HepG2 (cell line): ENCODE measurements at regions not wholly inside any gene's neighbourhood (a gene's known extent, or its start where the extent isn't known, plus 50 kb on each side); places are given as distances from the start of the nearest gene placed in this dataset.

Source experiments
- ATAC-seq: fragments of 200-7000 bp; cut with Tn5 transposase; 3 replicates; pipeline ENCODE4 v1.9.1; 2020; ENCODE audit warnings: mild to moderate bottlenecking, moderate library complexity
- BruUV-seq: library from RNA; stranded (reverse); fragments of 400-500 nt; replicated peaks from 2 replicates; lab custom pipeline; 2021; lab: Mats Ljungman, UMichigan
- CTCF ChIA-PET: fragments of 300-600 bp; formaldehyde crosslinking; extraction: SDS; loops from one replicate; lab custom pipeline; 2021; ENCODE audit warnings: low total read pairs, inconsistent platforms, low intra/inter-chr PET ratio; lab: Yijun Ruan, JAX
- POLR2A ChIA-PET: fragments of 350-600 bp; sonication (Branson Sonifier 250); formaldehyde crosslinking; loops from one replicate; lab custom pipeline; 2020; ENCODE audit warnings: antibody characterized with exemption, inconsistent platforms; lab: Yijun Ruan, JAX
- DNase-seq: peaks from one replicate; pipeline ENCODE4 v3.0.0-alpha.2; 2015; ENCODE audit warnings: low spot score
- FAIRE-seq: peaks from 3 replicates; lab custom pipeline; 2011; peaks lifted over from hg19 to GRCh38; lab: Jason Lieb, UNC
- H2AFZ ChIP-seq: one replicate; pipeline ENCODE4 v1.6.1; 2011; ENCODE audit warnings: low read length, inconsistent platforms
- H3K27ac ChIP-seq: fragments of 300-600 bp; 3 replicates; pipeline ENCODE4 v1.8.0; 2011; ENCODE audit warnings: mixed run types, mild to moderate bottlenecking, mixed read lengths, low read length, inconsistent platforms; ENCODE audit not compliant: insufficient read depth; ENCODE audit errors: extremely low read length
- H3K27me3 ChIP-seq, 2 experiments: fragments of 200-600 bp in 1 of 2; 2 replicates in 1 of 2; 3 replicates in 1 of 2; pipeline versions ENCODE4 v1.6.0 to v1.8.0; 2011; ENCODE audit warnings: low read length in 2 of 2, mild to moderate bottlenecking in 2 of 2, moderate library complexity in 2 of 2, inconsistent platforms in 1 of 2; ENCODE audit not compliant: insufficient read depth in 2 of 2, control insufficient read depth in 1 of 2
- H3K36me3 ChIP-seq, 2 experiments: fragments of 200-600 bp in 1 of 2; replicated peaks in 1 of 2; 2 replicates in 1 of 2; 3 replicates in 1 of 2; pipeline versions ENCODE4 v1.5.1 to v1.8.0; 2011; ENCODE audit warnings: low read length in 2 of 2, inconsistent platforms in 1 of 2; ENCODE audit not compliant: insufficient read depth in 2 of 2, control insufficient read depth in 1 of 2
- H3K4me1 ChIP-seq: 2 replicates; pipeline ENCODE4 v1.5.1; 2012; ENCODE audit warnings: low read length, inconsistent platforms; ENCODE audit not compliant: insufficient read depth
- H3K4me2 ChIP-seq: 2 replicates; pipeline ENCODE4 v1.6.0; 2011; ENCODE audit warnings: low read depth, low read length, inconsistent platforms
- H3K4me3 ChIP-seq, 3 experiments: fragments of 200-600 bp in 1 of 3; sonication (generic), shearing (Covaris generic) in 1 of 3; replicated peaks in 1 of 3; 2 replicates each; pipeline ENCODE4 v1.5.1; 2011 to 2016; ENCODE audit warnings: low read length in 3 of 3, inconsistent platforms in 2 of 3, low read depth in 2 of 3, mild to moderate bottlenecking in 2 of 3, control low read depth in 1 of 3, mixed read lengths in 1 of 3; ENCODE audit not compliant: insufficient read depth in 1 of 3
- H3K79me2 ChIP-seq: one replicate; pipeline ENCODE4 v1.6.1; 2011; ENCODE audit warnings: low read length, inconsistent platforms; ENCODE audit not compliant: insufficient read depth
- H3K9ac ChIP-seq: 2 replicates; pipeline ENCODE4 v1.6.0; 2011; ENCODE audit warnings: mild to moderate bottlenecking, low read depth, low read length, inconsistent platforms; ENCODE audit not compliant: insufficient read depth
- H3K9me3 ChIP-seq: 2 replicates; pipeline ENCODE4 v1.5.1; 2012; ENCODE audit warnings: mild to moderate bottlenecking, low read length
- H4K20me1 ChIP-seq: 2 replicates; pipeline ENCODE4 v1.6.0; 2011; ENCODE audit warnings: inconsistent platforms, mild to moderate bottlenecking, low read length, moderate library complexity; ENCODE audit not compliant: insufficient read depth
- GLI4 ChIP-seq: sonication (generic); formaldehyde crosslinking; IDR thresholded peaks from 2 replicates; pipeline ENCODE4 v1.5.1; 2020; ENCODE audit warnings: missing genetic modification reagents, mild to moderate bottlenecking, moderate library complexity, borderline replicate concordance
- HNF4G ChIP-seq, 2 experiments: sonication (generic) in 1 of 2; formaldehyde crosslinking in 1 of 2; IDR thresholded peaks; 2 replicates each; pipeline versions ENCODE4 v1.4.0 to v1.6.1; 2011 to 2020; ENCODE audit warnings: borderline replicate concordance in 2 of 2, low read depth in 2 of 2, mild to moderate bottlenecking in 2 of 2, low read length in 1 of 2, missing genetic modification reagents in 1 of 2, moderate library complexity in 1 of 2
- JUND ChIP-seq: sonication (generic); formaldehyde crosslinking; IDR thresholded peaks from 2 replicates; pipeline ENCODE4 v1.8.0; 2022; ENCODE audit warnings: mild to moderate bottlenecking, missing genetic modification reagents
- MYPOP ChIP-seq: sonication (generic); formaldehyde crosslinking; IDR thresholded peaks from 2 replicates; pipeline ENCODE4 v1.8.1; 2023; ENCODE audit warnings: mild to moderate bottlenecking, moderate library complexity, missing genetic modification reagents
- RNF219 ChIP-seq: sonication (generic); formaldehyde crosslinking; IDR thresholded peaks from 2 replicates; pipeline ENCODE4 v1.5.0; 2020; ENCODE audit warnings: mild to moderate bottlenecking, missing genetic modification reagents
- SIN3A ChIP-seq: IDR thresholded peaks from 2 replicates; pipeline ENCODE4 v1.6.1; 2011; ENCODE audit warnings: low read depth, mild to moderate bottlenecking, control low read depth, low read length, borderline replicate concordance
- SMAD3 ChIP-seq: sonication (generic); formaldehyde crosslinking; IDR thresholded peaks from 2 replicates; pipeline ENCODE4 v1.4.0; 2020; ENCODE audit warnings: missing genetic modification reagents
- ZNF317 ChIP-seq: sonication (generic); formaldehyde crosslinking; IDR thresholded peaks from 2 replicates; pipeline ENCODE4 v1.5.0; 2020; ENCODE audit warnings: mild to moderate bottlenecking, missing genetic modification reagents
- ZNF34 ChIP-seq: sonication (generic); formaldehyde crosslinking; IDR thresholded peaks from 2 replicates; pipeline ENCODE4 v1.4.0; 2020; ENCODE audit warnings: mild to moderate bottlenecking, missing genetic modification reagents, borderline replicate concordance
- ZNF44 ChIP-seq: sonication (generic); formaldehyde crosslinking; IDR thresholded peaks from 2 replicates; pipeline ENCODE4 v1.5.1; 2020; ENCODE audit warnings: mild to moderate bottlenecking, missing genetic modification reagents
- ZNF543 ChIP-seq: sonication (generic); formaldehyde crosslinking; IDR thresholded peaks from 2 replicates; pipeline ENCODE4 v1.4.0; 2020; ENCODE audit warnings: mild to moderate bottlenecking, missing genetic modification reagents
- ZNF549 ChIP-seq: sonication (generic); formaldehyde crosslinking; IDR thresholded peaks from 2 replicates; pipeline ENCODE4 v1.5.0; 2020; ENCODE audit warnings: missing genetic modification reagents
- ZNF570 ChIP-seq: sonication (generic); formaldehyde crosslinking; IDR thresholded peaks from 2 replicates; pipeline ENCODE4 v1.4.0; 2020; ENCODE audit warnings: mild to moderate bottlenecking, missing genetic modification reagents, borderline replicate concordance
- ZNF576 ChIP-seq: sonication (generic); formaldehyde crosslinking; IDR thresholded peaks from 2 replicates; pipeline ENCODE4 v1.4.0; 2020; ENCODE audit warnings: mild to moderate bottlenecking, missing genetic modification reagents
- ZNF720 ChIP-seq: sonication (generic); formaldehyde crosslinking; IDR thresholded peaks from 2 replicates; pipeline ENCODE4 v1.4.0; 2020; ENCODE audit warnings: missing genetic modification reagents
- ZNF749 ChIP-seq: sonication (generic); formaldehyde crosslinking; IDR thresholded peaks from 2 replicates; pipeline ENCODE4 v1.8.0; 2022; ENCODE audit warnings: mild to moderate bottlenecking, missing genetic modification reagents, moderate library complexity, borderline replicate concordance
- WGBS: methylation state at CpG from one replicate; pipeline ENCODE4 v1.1.6; 2017; ENCODE audit warnings: low lambda C conversion rate; 5-methylcytosine and 5-hydroxymethylcytosine counted together
- in situ Hi-C: cut with HindIII; loops from 2 replicates; pipeline ENCODE4 v1.10.0; 2017; ENCODE audit warnings: low pct_unique_long_range_greater_than_20kb; ENCODE audit not compliant: extremely low pct_ligation_motif_present
- intact Hi-C: fragments of 100-400 bp; cut with micrococcal nuclease; formaldehyde crosslinking; loops from one replicate; pipeline ENCODE4 v1.10.0; 2022; ENCODE audit not compliant: unreplicated experiment

- Histone ChIP-seq H3K36me3 (no peaks in the 10 kb centered on the region), H3K4me3 (no peak overlapping the region), H3K27me3 (no peaks in the 10 kb centered on the region; a peak in 1 of 5 replicates), H3K79me2 (no peaks in the 10 kb centered on the region), H3K27ac (no peak overlapping the region), H3K4me1 (no peaks in the 10 kb centered on the region), H2AFZ (no peak overlapping the region), H4K20me1 (no peaks in the 10 kb centered on the region), H3K4me2 (no peak overlapping the region), H3K9me3 (no peaks in the 10 kb centered on the region), H3K9ac (no peak overlapping the region)
- intact Hi-C loops (no loop called here), in situ Hi-C loops (no loop called here)
- ChIA-PET POLR2A (no interaction called here), CTCF (no interaction called here)
- 88% methylated on average over 1 of the region's 1 CpG for WGBS
- BruUV-seq, result no TSS peak
- ATAC-seq, result no peak
- FAIRE-seq, result no peak
- TF ChIP-seq ZNF34 (CRISPR knock-in tag) (no peak), ZNF570 (CRISPR knock-in tag) (no peak), ZNF317 (CRISPR knock-in tag) (no peak), GLI4 (CRISPR knock-in tag) (no peak), HNF4G (IDR thresholded peaks at IDR 0.05; ENCODE audit: borderline replicate concordance, low read depth, low read length) (no peak), HNF4G (CRISPR knock-in tag; IDR thresholded peaks at IDR 0.05; ENCODE audit: borderline replicate concordance, low read depth) (no peak), ZNF720 (CRISPR knock-in tag) (no peak), ZNF543 (CRISPR knock-in tag) (no peak), JUND (no peak)
- DNase-seq, result no peak
Measured at GRCh38 chr6:113772961-113773360, 84.2 kb upstream of the MARCKS start.

GRCh38 chr6:113774127-113774825 lies 82.9 kb upstream of the MARCKS start:
- ChIA-PET CTCF (no interaction called here), POLR2A (no interaction called here)
- Histone ChIP-seq H3K27ac (no peak overlapping the region), H3K27me3 (no peaks in the 10 kb centered on the region; a peak in 1 of 5 replicates), H3K4me3 (no peak overlapping the region), H3K79me2 (no peaks in the 10 kb centered on the region), H2AFZ (no peak overlapping the region), H3K36me3 (no peaks in the 10 kb centered on the region), H4K20me1 (no peaks in the 10 kb centered on the region), H3K4me2 (no peak overlapping the region), H3K4me1 (no peaks in the 10 kb centered on the region), H3K9ac (no peak overlapping the region), H3K9me3 (no peaks in the 10 kb centered on the region)
- ATAC-seq, result no peak
- intact Hi-C loops (no loop called here), in situ Hi-C loops (no loop called here)
- no TSS peak for BruUV-seq
- 93% methylated on average over 2 of the region's 2 CpGs for WGBS
- no peak for DNase-seq
- FAIRE-seq, result no peak
- TF ChIP-seq MYPOP (no peak), ZNF44 (CRISPR knock-in tag) (no peak), ZNF749 (CRISPR knock-in tag) (no peak), ZNF576 (CRISPR knock-in tag) (no peak), RNF219 (CRISPR knock-in tag) (no peak), SMAD3 (CRISPR knock-in tag) (no peak), SIN3A (no peak), ZNF549 (CRISPR knock-in tag) (no peak)
